Activated CD4-positive, alpha-beta T cell treated with anti-CD3 and anti-CD28 coated beads, Interleukin-2, amount 50 U/mL, for 4 hours (primary cell): ENCODE measurements at regions not wholly inside any gene's neighbourhood (a gene's known extent, or its start where the extent isn't known, plus 50 kb on each side); places are given as distances from the start of the nearest gene placed in this dataset.
"Not testable (repeated sequence)": the region's sequence is repeated elsewhere in the genome, so short reads cannot be mapped to it uniquely, and the experiment has no call there.

Experiments used
- DNase-seq, 2 experiments: peaks; one replicate each; pipeline ENCODE4 v3.0.0-alpha.2; 2020

- no peak for DNase-seq
These were observed 158.6 kb upstream of the PITRM1 start for GRCh38 chr10:3331187-3331586.

DNA sequence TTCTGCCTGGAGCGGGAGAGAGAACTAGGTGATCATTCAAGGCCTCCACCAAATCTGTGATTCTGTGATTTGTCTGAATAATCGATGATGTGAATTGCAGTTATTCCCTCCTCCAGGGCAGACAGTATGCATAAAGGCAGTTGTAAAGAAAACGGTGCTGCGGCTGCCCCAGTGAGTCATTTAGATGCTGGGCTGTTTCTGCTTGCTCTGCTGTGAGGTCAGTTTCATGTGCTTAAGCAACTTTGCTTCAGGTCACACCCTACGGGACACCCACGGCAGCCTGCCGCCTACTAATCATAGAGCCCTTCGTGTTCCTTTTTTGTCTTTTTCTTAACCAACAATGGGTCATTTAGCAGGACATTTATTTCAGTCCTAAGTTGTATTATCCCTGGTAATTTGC is 158.1 kb upstream of the PITRM1 start:
- no peak for DNase-seq

GRCh38 chr10:3325954-3326750 is 153.6 kb upstream of the PITRM1 start:
- no peak for DNase-seq

GRCh38 chr10:3324612-3325038 is 152.0 kb upstream of the PITRM1 start:
- no peak for DNase-seq

DNA sequence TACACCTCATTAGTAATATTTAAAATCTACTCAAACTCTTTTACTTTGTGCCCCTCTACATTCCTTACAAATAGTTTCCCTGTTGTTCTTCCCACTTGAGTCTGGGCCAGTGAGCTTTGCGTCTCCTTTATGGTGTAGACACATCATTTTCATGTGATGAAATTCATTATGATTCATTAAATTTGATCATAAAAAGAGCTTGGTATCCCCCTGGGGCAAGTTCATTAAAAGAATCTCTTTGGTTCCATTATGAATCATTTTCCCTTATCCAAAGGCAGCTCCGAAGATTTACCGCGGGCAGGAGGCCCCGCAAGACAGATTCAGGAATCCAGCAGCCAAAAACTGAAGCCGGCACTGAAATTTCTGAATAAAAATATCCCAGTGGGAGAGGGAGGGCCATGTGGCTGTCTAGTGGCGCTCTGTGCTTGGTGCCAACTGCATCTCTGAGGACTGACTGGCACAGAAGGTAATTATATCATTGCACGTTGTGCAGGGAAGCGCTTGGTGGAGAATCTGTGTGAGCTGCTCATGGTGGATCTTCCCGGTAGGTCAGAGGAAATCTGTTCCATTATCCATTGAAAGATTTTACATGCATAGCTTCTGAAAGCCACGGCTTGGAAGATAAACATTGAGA is 151.4 kb upstream of the PITRM1 start:
- no peak for DNase-seq

DNA sequence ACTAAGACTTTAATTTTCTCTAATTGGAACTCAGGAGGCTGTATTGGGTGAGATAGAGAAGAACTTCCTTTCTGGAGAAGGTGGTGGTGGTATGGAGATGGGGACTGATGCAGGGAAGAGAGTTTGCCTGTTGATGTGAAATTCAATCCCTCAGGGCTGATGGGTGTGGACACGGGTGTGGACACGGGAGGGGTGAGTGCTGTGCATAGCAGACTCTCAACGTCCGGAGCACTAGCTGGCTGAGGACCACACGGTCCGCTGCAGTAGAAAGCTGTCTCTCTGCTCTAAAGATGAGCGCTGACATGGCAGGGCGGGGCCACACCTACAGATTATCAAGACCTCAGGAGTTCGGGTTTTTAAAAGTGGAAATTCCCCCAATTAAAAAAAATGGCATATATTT is 148.5 kb upstream of the PITRM1 start:
- no peak for DNase-seq

- no peak for DNase-seq
These were observed 147.2 kb upstream of the PITRM1 start for GRCh38 chr10:3319811-3320226.

DNA sequence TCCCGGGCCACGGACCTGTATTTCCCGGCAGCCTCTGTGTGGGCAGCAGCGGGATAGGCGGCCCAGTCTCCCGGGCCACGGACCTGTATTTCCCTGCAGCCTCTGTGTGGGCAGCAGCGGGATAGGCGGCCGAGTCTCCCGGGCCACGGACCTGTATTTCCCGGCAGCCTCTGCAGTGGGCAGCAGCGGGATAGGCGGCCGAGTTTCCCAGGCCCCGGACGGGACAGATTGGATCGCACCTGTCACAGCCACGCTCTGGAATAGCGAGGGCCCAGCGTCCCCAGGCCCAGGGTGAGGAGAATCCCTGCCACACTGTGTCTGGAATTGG is 145.9 kb upstream of the PITRM1 start:
- not testable (repeated sequence) for DNase-seq

- not testable (repeated sequence) for DNase-seq
These were observed 145.2 kb upstream of the PITRM1 start for GRCh38 chr10:3317553-3318479.

DNA sequence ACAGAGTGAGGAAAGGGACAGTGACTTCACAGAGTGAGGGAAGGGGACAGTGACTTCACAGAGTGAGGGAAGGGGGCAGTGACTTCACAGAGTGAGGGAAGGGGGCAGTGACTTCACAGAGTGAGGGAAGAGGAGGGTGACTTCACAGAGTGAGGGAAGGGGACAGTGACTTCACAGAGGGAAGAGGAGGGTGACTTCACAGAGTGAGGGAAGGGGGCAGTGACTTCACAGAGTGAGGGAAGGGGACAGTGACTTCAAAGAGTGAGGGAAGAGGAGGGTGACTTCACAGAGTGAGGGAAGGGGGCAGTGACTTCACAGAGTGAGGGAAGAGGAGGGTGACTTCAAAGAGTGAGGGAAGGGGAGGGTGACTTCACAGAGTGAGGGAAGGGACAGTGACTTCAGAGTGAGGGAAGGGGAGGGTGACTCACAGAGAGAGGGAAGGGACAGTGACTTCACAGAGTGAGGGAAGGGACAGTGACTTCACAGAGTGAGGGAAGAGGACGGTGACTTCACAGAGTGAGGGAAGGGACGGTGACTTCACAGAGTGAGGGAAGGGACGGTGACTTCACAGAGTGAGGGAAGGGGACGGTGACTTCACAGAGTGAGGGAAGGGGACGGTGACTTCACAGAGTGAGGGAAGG is 142.0 kb upstream of the PITRM1 start:
- DNase-seq = not testable (repeated sequence)

DNA sequence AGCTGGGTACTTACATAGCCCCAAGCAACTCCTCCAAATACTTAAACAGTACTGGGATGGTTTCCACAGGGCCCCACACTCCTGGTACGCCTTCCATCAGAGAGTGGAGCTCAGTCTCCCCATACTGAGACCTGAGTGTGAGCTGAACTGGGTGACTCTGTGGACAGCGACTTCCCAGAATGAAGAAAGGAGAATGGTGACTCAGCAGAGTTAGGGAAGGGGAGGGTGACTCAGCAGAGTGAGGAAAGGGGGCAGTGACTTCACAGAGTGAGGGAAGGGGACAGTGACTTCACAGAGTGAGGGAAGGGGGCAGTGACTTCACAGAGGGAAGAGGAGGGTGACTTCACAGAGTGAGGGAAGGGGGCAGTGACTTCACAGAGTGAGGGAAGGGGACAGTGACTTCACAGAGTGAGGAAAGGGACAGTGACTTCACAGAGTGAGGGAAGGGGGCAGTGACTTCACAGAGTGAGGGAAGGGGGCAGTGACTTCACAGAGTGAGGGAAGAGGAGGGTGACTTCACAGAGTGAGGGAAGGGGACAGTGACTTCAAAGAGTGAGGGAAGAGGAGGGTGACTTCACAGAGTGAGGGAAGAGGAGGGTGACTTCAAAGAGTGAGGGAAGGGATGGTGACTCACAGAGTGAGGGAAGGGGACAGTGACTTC is 141.3 kb upstream of the PITRM1 start:
- peak in 1 of 2 experiments; percentile 4 for DNase-seq

- DNase-seq = no peak
These were observed 139.9 kb upstream of the PITRM1 start for GRCh38 chr10:3312403-3312940.

- DNase-seq = no peak
These were observed 137.6 kb upstream of the PITRM1 start for GRCh38 chr10:3310016-3310784.

DNA sequence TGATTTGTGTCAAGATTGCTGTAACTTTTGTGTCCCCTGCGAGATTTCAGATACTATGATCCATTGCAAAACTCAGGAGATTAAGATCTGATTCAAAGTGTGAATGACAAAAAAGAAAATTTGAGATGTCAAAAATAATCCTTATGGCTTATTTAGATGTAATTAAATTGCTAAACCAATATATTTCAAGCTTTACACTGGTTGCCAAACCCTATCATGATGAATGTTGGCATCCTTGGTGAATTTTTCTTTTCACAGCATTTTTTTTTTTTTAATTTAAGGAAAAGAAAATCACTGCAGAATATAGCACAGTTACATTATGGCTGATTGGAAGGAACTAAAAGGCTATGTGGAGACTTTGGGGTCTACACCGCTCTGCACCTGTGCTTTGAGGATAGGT is 133.5 kb upstream of the PITRM1 start:
- no peak for DNase-seq

DNA sequence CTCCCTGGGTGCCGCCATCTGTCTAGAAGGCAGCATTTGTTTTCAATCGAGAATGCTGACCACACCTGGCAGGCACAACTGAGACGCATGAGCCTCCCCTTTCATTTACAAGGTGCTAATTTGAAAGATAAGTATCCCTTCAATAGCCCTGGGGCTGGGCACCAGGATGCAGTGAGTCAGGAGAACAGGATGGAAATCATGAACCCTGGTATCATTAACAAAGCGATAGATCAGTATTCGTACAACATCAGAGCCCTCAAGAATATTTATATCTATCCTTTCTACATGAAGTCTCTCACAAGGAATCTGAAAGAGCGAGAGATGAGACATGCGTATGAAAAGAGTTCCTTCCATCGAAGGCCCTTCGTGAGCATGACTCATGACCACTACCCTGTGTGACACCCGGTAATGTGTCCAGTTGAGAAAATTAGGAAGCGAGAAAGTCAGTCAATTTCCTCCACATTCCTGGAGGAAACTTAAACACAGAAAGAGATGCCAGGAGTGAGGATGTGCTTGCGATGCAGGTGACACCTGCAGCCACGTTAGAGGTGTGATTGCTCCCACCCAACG is 123.1 kb upstream of the PITRM1 start:
- DNase-seq = no peak

DNA sequence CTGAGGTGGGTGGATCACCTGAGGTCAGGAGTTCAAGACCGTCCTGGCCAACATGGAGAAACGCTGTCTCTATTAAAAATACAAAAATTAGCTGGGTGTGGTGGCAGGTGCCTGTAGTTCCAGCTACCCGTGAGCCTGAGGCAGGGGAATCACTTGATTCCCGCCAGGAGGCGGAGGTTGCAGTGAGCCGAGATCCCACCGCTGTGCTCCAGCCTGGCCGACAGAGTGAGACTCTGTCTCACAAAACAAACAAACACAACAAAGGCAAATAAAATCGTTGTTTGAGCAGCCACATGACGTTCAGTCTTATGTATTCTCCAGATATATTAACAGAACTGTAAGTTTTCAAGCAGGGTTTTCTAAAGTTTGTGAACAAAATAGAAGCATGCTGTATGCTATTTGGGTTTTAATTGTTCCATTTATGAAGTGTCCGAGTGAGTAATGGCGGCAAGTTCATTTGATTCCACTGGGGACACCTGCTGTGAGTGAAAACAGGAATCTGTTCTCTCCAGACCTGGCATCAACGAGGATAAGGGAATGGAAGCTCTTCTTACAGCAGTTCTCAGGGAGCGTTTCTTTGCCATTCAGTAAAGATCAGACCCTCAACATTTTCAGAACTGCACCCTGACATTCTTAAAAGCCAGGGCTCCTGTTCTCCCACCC is 122.5 kb upstream of the PITRM1 start:
- DNase-seq = no peak

DNA sequence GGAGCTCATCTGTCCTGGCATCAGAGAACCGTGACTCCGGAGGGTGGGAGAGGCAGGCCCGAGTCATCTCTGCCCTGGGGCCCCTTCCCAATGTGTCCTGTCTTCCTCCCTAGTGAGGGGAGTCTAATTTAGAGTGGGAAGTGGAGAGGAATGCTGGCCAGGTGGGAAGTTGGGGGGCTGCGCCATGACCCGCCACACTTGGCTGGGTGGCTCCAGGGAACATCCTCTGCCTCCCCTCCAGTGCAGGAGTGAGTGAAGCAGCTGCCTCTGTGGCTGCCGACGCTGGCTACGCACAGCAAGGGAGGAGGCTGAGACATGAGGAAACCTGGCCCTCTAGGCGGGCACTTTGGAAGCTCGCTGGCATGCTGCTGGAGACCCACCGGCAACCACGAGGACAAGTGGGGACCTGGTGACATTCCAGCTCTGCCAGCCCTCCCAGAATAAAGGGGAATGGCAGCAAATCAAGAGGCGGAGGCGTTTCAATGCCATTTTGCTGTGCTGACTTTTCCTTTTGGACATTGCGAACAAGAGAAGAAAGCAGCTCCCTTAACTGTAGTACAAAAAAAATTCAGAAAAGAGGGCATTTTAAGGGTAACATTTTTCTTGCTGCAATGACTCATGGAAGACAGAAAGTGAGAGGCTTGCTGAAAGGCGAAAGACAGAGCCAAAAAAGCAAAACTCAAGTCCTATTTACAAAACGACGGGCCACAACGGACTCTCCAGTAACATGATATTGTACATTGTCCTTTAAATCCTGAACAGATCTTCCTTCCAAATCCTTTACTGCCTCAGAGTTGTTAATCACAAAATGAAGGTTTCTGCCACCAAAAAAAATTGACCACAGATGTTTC is 121.2 kb upstream of the PITRM1 start:
- no peak for DNase-seq

GRCh38 chr10:3292636-3293035 is 120.1 kb upstream of the PITRM1 start:
- DNase-seq = no peak

GRCh38 chr10:3290550-3290949 is 118.0 kb upstream of the PITRM1 start:
- DNase-seq = no peak
